ENCODE measurements at regions not wholly inside any gene's neighbourhood (a gene's known extent, or its start where the extent isn't known, plus 50 kb on each side); places are given as distances from the start of the nearest gene placed in this dataset.
"Not testable (repeated sequence)": the region's sequence is repeated elsewhere in the genome, so short reads cannot be mapped to it uniquely, and the experiment has no call there.

DNA sequence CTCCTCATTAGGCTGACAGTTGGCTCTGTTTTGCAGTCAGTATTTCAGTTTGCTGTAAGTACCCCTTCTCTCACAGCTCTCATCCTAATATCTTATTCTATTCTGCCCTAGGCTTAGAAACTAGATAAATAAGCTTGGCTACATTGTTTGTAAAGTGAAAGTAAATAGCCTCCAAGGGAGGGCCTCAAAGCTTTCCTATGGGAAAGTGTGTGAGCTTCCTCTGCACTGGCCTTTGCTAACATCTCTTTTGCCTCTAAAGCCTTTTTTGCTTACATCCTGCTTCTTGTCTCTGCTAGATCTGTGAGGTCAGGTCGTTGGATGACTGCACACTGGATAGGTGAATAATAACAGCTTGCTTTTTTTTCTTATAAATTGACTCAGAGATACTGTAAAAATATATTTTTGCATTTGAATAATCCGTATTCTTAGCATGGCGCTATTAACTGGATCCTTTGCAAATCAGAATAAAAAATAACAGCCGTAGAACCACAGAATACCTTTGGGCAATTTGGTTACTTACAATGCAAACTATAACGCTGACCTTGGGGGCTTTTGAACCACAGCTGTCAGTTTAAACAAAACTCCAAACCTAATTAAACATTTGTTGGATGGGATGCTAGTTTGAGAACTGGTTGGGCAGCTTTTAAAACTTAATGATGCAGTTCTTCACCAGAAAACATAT is 55.1 kb downstream of the TTC6 start:
- no peak for DNase-seq

DNA sequence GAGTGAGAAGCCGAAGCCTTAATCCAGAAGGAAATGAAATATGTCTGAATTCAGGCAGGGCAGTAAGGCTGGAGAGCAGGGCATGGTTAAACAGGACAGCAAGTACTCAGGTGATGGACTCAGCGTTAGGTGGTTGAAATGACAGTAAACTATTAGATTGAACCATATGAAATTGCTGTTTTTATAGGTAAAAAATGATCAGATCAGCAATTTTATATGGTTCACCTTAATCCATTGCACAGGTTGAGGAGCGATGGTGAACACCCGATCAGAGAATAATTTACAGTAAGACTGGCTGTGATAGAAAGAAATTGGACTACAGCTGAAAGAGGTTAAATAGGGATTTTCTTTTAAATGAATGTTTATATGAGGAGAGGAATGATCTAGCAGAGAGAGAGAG is 56.6 kb downstream of the TTC6 start:
- DNase-seq = no peak

DNA sequence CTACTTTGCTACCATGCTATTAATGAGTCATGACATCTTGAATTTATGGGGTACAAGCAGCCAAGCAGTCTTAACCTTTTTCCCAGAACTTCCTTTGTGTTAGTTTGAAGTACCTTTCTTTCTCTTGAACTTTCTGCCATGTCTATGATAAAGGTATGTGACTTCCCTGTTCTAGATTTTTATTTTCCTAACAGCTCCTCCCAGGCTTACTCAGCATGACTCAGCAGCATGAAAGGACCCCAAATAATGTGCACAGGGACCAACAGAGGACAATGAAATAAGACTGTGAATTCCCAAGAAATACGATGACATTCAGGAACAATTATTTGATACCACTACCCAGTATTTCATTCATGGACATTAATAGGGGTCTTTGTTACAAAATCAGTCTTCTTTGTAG is 60.0 kb downstream of the TTC6 start:
- DNase-seq = no peak

DNA sequence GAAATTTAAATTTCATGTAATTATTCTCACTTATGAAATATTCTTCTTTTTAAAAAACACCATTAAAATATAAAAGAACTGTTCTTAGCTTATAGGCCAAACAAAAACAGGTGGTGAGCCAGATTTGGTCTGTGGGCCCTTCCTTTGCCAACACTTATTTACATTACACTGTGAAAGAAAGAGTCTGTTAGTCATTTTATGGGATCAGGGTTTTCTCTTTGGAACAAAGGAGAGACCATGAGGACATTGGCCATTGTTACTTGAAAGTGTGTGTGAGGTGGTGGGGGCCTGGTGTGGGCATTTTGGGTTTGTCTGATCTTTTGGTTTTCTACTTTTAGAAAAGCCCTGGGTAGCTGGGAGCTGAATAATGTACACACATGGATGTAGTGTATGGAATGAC is 62.7 kb downstream of the TTC6 start:
- no peak for DNase-seq

DNA sequence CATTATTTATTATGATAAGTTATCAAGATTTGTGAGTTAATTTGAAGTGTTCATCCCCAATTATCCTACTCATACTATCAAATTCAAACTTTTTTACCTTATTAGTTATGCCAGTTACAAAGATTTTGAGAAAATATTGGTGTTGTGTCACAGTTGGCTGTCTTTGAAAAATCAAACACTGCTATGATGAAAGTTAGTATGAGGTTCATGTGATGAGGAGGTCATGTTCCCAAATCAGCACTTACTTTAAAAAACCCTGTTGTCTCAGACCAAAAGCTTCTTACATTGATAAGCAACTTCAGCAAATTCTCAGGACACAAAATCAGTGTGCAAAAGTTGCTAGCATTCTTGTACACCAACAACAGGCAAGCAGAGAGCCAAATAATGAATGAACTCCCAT is 68.1 kb downstream of the TTC6 start:
- DNase-seq = no peak

DNA sequence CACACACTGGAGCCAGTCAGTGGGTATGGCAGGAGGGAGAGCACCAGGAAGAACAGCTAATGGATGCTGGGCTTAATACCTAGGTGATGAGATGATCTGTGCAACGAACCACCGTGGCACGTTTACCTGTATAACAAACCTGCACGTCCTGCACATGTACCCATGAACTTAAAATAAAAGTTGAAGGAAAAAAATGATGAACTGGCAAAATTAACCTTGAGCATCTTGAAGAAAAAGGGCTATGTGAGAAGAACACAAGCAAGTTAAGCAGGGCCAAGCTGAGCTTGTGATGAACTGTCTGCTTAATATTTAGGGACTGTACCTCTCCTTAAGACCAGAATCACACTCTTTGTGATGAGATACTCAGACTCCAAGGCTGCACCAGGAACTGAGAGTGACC is 70.0 kb downstream of the TTC6 start:
- DNase-seq = no peak

DNA sequence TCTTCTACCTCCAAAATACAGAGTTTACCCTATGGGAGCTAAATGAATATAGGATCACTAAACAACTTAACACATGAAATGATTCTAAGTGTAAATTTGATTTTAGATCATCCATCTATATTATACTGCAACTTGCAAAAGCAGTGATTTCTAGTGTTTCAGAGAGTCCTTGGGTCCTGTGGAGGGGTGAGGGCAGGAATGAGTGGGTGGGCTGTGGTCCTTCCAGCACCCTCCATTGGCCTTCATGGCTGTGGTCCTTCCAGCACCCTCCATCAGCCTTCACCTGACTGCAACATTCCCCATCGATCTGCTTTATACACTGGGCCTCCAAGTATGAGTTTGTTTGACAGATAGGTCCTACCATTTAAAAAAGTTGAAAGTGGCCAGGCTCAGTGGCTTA is 70.5 kb downstream of the TTC6 start:
- DNase-seq = no peak

DNA sequence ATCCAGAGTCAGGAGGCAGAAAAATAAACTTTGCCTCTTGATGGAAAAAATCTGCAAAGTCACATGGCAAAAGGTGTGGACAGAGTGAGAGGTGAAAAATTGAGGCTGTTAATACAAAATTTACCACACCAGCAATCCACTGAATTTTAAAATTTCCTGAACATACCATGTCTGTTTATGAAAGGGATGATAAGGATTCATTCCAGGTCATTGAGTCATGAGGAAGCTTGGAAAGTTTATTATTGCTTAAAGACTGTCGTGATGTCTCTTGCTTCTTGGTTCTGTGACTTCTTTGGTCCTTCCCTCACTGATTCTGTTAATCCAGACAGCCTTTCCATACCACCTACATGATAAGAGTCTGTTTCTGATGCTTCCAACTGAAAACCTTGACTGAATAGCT is 73.2 kb downstream of the TTC6 start:
- peak; percentile 64 for DNase-seq

DNA sequence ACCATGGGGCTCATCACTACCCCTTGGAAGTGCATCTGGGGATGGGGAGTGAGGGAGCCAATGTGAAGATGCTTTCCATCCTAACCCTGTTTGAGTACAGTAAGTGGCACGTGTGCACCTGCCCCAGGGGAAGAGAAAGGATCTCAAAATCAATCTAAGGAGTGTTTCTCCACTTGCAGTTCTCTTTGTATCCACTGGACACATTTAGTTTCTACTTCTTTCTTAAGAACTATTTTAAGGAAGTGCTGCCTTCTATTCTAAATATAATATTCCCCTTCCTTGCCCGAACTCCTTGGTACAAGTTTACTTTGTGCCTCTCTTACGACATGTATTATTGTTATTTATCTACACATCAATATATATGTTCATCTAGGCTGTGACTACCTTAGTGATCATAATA is 73.8 kb downstream of the TTC6 start:
- no peak for DNase-seq

DNA sequence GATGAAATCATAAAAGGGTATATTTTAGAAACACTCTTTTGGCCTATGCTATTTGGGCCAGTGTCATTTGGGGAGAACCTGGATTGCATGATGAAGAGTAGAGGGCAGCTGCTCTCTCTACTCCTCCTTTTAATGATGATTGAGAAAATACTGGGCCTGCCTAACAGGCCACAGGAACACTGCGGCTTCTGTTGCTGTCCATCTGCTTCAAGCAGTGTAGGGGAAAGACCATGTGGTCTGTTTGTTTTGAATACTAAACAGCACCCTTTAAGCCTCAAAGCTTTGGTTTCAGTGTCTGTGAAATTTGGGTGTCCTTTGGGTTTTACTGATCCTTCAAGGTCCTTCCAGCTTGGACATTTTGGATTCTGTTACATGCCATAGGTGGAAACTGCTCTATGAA is 78.0 kb downstream of the TTC6 start:
- no peak for DNase-seq

DNA sequence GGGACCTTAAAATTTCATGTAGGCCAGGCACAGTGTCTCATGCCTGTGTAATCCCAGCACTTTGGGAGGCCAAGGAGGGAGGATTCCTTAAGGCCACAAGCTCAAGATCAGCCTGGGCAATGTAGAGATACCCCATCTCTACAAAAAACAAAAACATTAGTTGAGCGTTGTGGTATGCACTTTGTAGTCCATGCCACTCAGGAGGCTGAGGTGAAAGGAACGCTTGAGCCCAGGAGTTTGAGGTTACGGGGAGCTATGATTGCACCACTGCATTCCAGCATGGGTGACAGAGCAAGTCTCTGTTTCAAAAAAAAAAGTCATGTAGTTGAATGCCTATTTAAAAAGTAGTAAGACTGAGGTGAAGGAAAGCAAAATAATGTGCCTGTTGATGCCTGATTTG is 83.5 kb downstream of the TTC6 start:
- DNase-seq = peak; percentile 59

DNA sequence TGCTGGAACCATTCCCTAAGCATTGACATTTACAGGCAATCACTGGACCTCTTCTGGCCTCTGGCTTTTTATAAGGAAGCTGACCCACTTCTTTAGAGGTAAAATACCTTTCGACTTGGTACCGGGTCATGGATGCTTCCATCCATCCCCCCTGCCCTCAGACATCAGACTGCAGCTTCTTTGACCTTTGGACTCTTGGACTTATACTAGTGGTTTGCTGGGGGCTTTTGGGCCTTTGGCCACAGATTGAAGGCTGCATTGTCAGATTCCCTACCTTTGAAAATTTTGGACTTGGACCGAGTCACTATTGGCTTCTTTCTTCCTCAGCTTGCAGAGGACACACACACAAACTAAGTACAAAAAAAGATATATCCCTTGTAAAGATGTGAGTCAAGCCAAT is 86.1 kb downstream of the TTC6 start:
- DNase-seq = no peak

DNA sequence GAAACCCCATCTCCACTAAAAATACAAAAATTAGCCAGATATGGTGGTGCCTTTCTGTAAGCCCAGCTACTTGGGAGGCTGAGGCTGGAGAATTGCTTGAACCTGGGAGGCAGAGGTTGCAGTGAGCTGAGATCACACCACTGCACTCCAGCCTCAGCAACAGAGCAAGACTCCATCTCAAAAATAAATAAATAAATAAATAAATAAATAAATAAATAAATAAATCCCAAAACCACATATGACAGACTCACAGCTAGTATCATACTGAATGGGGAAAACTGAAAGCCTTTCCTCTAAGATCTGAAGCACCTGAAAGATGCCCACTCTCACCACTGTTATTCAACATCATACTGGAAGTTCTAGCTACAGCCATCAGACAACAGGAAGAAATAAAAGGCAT is 97.3 kb downstream of the TTC6 start:
- not testable (repeated sequence) for DNase-seq

DNA sequence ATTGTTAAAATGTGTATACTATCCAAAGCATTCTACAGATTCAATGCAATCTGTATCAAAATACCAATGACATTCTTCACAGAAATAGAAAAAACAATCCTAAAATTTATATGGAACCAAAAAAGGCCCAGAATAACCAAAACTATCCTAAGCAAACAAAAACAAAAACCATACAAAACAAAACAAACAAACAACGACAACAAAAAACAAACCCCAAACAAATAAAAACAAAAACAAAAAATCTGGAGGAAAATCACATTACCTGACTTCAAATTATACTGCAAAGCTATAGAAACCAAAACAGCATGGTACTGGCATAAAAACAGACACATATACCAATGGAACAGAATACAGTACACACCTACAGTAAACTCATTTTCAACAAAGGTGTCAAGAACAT is 98.0 kb downstream of the TTC6 start:
- DNase-seq = not testable (repeated sequence)

DNA sequence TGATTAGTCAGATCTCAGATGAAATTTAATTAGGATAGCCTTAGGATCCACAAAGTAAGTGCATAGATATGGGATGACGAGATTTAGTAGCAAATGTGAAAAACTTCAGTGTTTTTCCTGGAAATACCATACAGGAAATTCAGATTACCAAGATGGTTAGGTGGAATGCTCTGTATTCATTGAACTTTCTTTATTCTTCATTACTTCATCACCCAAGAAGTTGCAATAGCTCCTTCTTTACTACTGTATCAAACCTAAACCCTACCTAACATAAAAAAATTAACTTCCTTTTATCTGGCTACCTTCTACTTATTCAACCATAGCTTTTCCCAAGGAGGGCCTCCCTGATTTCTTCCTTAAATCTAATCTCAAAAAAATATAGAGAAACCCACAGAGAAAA is 100.4 kb downstream of the TTC6 start:
- peak; percentile 39 for DNase-seq

DNA sequence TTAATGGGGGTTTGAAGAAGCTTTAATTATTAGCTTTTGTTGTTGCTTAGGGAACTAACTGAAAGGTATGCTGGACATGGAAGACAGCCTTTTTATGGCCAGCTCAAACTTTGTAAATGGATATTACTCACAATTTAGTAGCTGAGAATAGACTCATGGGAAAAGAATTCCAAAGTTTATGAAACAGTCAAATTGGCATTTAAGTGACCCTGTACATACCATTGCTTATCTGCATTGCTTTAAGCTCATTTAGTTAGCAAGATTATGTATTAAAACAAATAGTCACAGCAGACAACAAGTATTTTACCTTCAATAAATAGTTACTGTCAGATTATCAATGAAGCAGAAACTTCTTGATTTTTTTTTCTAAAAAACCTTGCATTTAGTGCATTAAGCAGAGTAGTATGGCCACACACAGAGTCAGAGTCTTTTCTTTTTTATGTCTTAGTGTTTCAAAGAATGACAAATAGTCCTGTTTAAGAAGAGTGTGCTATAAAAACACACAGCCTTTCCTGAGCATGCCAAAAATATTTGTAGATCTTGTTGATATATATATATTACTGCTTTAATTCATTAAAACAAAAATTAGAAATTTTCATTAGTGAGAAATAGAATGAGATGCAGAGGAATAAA is 102.2 kb downstream of the TTC6 start:
- DNase-seq = peak; percentile 81

DNA sequence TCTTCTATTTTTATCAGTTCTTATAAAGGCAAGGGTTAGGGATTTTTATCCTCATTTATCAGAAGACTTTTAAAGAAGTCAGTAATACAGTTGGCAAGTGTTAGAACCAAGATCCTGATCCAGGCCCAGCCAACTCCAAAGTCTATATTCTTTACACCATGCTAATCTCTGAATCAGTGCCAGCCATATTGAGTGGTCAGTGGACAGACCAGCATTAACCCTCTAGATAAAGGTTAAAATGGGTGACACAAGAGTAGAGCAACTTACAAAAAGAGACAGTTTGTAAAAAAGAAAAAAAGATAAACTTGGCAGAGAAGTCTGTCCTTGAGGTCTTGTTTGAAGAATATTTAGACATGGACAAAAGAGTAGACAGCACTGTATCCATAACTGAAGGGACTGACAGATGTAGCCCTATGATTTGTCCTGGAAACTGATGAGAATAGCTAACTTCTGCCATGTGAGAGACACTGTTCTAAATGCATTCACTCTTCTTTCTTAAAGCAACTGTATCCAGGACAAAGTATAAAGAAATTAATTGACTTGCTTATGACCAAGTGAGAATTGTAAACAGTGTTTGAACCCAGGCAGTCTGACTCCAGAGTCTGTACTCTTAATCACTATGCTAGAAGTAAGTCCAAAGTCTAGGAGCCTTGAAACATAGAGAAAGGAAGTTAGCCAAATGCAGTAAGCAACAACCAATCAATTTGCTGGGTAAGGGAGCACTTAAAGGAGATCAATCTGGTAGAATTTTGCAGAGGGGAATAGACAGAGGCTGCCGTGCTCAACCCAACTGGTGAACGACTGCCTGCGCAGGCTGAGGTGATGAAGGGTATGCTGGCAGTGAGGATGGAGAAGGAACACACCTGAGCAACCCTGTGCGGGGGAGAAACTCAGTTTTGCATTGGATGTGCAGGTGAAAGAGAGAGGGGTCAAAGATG is 103.7 kb downstream of the TTC6 start:
- DNase-seq = no peak

DNA sequence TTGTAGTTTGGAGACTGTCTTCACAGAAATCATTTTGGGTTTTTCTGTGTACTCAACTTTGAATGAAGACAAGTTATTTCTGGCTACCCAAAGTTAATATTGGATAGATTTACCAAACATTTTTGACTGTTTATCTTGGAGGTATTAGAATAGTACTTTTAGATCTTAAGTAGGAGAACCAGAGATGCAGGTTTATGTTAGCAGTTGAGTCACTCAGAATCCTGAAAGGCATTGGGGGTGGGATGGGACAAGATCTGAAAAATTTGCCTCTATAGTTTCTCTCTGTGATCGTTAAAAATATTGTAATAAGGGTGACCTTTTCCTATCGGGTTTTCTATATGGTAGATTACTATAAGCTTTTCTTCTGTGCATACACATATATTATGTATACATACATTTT is 112.3 kb downstream of the TTC6 start:
- DNase-seq = no peak

DNA sequence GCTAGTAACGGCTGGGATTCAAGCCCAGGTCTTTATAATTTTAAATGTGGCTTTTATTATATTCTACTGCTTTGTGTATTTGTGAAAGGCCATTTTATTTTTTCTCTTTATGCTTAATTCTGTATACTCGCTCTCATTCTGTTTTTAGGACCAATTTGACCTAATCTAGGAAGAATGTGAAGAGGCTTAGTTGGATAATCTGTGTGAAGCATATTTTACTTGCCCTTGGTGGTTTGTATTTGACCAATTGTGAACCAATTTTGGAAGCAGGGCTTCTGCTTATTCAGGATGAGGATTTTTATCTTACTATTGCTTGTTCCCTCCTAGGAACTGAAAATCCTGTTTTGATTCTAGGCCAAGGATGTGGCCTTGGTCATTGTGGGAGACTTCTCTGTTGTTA is 113.1 kb downstream of the TTC6 start:
- DNase-seq = peak; percentile 28

DNA sequence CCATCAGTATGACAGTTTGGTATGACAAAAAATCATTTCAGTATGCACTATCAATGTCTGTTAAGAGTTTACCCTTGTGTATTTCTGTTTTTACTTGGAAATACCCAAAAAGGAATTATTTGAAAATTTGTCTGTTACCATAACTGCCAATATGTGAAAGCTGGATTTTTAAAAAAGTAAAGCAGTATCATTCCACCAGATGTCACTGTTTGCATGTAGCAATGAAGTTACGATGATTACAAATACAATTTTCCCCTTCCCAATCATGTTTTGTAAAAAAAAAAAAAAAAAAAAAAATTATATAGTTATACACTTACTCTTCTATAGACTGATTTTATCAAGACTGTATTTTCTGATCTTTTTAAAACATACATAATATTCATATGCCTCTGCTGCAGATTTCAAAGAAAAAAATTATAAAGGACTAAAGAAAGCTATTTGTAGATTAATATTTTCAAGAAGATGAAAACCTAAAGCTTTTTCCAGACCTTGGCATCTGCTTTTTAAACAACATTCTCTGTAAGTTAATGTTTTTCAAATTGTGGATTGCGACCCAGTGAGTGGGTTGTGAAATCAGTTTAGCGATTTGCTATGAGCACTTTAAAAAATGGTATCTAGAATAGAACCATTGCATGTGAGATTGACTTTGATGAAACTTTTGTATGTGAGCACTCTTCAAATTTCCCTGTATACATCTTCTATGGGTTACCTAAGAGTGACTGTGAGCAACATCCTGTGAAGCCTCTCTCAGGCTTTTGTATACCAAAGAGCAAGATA is 114.2 kb downstream of the TTC6 start:
- peak; percentile 13 for DNase-seq

DNA sequence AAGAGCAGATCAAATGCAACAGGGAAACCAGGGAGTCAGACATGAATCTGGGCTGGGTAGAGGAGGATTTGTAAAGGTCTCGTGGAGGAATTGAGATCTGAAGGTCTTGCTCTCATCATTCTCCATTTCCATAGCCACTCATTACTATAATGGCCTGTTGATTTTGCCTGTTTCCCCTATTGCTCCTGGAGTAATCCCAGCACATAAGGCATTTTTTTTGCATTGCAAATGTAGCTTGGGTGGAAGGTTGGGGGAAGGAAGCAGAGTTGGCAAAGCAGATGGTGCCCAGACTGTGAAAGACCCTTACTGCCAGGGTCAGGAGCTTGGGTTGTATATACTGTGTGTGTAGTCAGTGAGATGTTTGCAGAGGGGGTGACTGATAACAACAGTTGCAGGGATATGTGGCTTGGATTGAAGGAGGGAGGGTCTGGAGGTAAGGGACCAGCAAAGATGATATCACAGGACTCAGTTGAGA is 116.0 kb downstream of the TTC6 start:
- no peak for DNase-seq

DNA sequence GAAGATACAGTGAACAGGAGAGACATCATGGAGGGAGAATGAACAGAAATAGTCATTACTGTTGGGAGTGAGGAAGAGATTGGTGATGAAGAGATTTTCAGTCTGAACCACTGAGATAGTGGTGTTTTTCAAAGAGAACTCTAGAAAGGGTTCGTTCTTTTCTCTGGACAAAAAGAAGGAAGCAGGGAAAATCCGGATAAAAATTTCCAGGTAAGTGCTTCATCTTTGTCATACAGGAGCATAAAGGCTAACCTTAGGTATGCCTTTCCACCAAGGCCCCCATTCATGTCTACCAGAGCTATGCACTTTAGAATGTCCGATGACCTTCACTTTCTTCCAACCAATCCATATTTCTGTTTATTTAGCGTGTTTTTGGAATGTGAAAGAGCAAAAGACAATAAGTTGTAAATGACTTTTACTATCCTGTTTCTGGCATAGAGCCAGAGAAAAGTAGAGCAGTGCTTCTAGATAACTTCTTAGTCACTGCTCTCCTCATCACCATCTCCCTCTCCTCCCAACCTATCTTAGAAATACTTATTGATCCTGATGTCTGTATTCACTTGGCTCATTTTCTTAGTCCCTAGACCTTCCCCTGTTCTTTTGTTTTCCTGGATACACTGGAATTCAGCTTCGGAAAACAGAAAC is 116.5 kb downstream of the TTC6 start:
- no peak for DNase-seq

DNA sequence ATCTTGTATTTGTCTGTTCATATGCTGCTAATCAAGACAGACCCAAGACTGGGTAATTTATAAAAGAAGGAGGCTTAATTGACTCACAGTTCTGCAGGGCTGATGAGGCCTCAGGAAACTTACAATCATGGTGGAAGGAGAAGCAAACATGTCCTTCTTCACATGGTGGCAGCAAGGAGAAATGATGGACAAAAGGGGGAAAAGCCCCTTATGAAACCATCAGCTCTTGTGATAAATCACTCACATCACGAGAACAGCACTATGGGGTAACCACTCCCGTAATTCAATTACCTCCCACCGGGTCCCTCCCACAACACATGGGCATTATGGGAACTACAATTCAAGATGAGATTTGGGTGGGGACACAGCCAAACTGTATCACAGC is 117.0 kb downstream of the TTC6 start:
- DNase-seq = not testable (repeated sequence)
